Breast epithelium (tissue), 3 donors: ENCODE measurements at regions not wholly inside any gene's neighbourhood (a gene's known extent, or its start where the extent isn't known, plus 50 kb on each side); places are given as distances from the start of the nearest gene placed in this dataset.

Source experiments
- CTCF ChIP-seq, 3 donors: fragments of 450-650 bp; IDR thresholded peaks; one replicate each; pipeline ENCODE4 v1.5.1; 2016 to 2017; ENCODE audit warnings: antibody characterized with exemption in 3 of 3, mild to moderate bottlenecking in 3 of 3, moderate library complexity in 3 of 3
- POLR2A ChIP-seq: fragments of 450-650 bp; IDR thresholded peaks from one replicate; pipeline ENCODE4 v1.6.1; 2016; ENCODE audit warnings: antibody characterized with exemption, mild to moderate bottlenecking, moderate library complexity
- POLR2AphosphoS5 ChIP-seq, 3 donors: sonication (generic); formaldehyde crosslinking; IDR thresholded peaks; one replicate each; pipeline ENCODE4 v1.6.1; 2017; ENCODE audit warnings: antibody characterized with exemption in 3 of 3

GRCh38 chr17:63189930-63190329 is 223.9 kb downstream of the TANC2 start:
- no peak for TF ChIP-seq CTCF (IDR thresholded peaks at IDR 0.05)
- TF ChIP-seq POLR2AphosphoS5 (IDR thresholded peaks at IDR 0.05): no peak
- TF ChIP-seq POLR2A: no peak
